GM23338 (cell line): ENCODE measurements at regions not wholly inside any gene's neighbourhood (a gene's known extent, or its start where the extent isn't known, plus 50 kb on each side); places are given as distances from the start of the nearest gene placed in this dataset.

Source experiments
- EZH2 ChIP-seq: fragments of 200-600 bp; sonication (generic); IDR thresholded peaks from one replicate; pipeline ENCODE4 v1.8.0; 2017; ENCODE audit warnings: antibody characterized with exemption, mild to moderate bottlenecking, low read depth; ENCODE audit not compliant: unreplicated experiment
- EZH2phosphoT487 ChIP-seq: fragments of 200-600 bp; sonication (generic); IDR thresholded peaks from one replicate; pipeline ENCODE4 v1.8.1; 2018; ENCODE audit warnings: antibody characterized with exemption; ENCODE audit not compliant: unreplicated experiment
- POLR2AphosphoS5 ChIP-seq: IDR thresholded peaks from 2 replicates; pipeline ENCODE4 v1.6.1; 2016; ENCODE audit warnings: antibody characterized with exemption, low read depth
- ZNF114 ChIP-seq: fragments of 250-450 bp; sonication (Bioruptor Pico); IDR thresholded peaks from 2 replicates; pipeline ENCODE4 v1.5.0; 2020; ENCODE audit warnings: mild to moderate bottlenecking, moderate library complexity
- TF ChIP-seq, protein P1 (sequence below), 2 experiments: fragments of 200-600 bp in 1 of 2; sonication (generic) in 1 of 2; conservative IDR thresholded peaks; 2 replicates each; pipeline versions ENCODE4 v1.5.1 to v1.6.1; 2016 to 2017; ENCODE audit warnings: antibody characterized with exemption in 2 of 2, low read depth in 2 of 2, mild to moderate bottlenecking in 2 of 2, moderate library complexity in 1 of 2
- TF ChIP-seq, protein P2 (sequence below): IDR thresholded peaks from one replicate; pipeline ENCODE4 v1.6.1; 2018; ENCODE audit warnings: antibody characterized with exemption; ENCODE audit not compliant: unreplicated experiment
- TF ChIP-seq, protein P3 (sequence below): fragments of 250-450 bp; sonication (Bioruptor Pico); IDR thresholded peaks from 2 replicates; pipeline ENCODE4 v1.5.0; 2020; ENCODE audit warnings: mild to moderate bottlenecking, moderate library complexity

DNA sequence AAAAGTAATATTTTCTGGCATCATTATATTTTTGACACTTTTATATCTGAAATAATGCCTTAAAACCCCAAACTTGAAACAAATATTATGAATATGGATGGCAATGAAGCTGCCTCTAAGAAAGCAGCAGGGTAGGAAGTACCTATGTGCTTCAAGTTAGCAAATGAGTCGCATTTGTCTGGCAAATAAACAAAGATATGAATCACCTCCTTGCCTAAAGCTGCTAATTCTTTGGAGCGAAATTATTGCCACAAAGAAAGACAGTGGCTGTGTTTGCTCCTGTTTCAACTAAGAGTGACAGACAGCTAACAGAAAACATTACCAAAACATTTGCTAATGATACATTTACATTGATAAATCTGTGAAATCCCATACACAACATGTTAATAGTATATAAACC lies 854.9 kb downstream of the RPS29 start:
- no peak for TF ChIP-seq POLR2AphosphoS5
- TF ChIP-seq, protein P1, sequence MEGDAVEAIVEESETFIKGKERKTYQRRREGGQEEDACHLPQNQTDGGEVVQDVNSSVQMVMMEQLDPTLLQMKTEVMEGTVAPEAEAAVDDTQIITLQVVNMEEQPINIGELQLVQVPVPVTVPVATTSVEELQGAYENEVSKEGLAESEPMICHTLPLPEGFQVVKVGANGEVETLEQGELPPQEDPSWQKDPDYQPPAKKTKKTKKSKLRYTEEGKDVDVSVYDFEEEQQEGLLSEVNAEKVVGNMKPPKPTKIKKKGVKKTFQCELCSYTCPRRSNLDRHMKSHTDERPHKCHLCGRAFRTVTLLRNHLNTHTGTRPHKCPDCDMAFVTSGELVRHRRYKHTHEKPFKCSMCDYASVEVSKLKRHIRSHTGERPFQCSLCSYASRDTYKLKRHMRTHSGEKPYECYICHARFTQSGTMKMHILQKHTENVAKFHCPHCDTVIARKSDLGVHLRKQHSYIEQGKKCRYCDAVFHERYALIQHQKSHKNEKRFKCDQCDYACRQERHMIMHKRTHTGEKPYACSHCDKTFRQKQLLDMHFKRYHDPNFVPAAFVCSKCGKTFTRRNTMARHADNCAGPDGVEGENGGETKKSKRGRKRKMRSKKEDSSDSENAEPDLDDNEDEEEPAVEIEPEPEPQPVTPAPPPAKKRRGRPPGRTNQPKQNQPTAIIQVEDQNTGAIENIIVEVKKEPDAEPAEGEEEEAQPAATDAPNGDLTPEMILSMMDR (conservative IDR thresholded peaks at IDR 0.05; ENCODE audit: low read depth in 2 of 2), result no peak
- TF ChIP-seq EZH2phosphoT487, result no peak
- TF ChIP-seq, protein P2, sequence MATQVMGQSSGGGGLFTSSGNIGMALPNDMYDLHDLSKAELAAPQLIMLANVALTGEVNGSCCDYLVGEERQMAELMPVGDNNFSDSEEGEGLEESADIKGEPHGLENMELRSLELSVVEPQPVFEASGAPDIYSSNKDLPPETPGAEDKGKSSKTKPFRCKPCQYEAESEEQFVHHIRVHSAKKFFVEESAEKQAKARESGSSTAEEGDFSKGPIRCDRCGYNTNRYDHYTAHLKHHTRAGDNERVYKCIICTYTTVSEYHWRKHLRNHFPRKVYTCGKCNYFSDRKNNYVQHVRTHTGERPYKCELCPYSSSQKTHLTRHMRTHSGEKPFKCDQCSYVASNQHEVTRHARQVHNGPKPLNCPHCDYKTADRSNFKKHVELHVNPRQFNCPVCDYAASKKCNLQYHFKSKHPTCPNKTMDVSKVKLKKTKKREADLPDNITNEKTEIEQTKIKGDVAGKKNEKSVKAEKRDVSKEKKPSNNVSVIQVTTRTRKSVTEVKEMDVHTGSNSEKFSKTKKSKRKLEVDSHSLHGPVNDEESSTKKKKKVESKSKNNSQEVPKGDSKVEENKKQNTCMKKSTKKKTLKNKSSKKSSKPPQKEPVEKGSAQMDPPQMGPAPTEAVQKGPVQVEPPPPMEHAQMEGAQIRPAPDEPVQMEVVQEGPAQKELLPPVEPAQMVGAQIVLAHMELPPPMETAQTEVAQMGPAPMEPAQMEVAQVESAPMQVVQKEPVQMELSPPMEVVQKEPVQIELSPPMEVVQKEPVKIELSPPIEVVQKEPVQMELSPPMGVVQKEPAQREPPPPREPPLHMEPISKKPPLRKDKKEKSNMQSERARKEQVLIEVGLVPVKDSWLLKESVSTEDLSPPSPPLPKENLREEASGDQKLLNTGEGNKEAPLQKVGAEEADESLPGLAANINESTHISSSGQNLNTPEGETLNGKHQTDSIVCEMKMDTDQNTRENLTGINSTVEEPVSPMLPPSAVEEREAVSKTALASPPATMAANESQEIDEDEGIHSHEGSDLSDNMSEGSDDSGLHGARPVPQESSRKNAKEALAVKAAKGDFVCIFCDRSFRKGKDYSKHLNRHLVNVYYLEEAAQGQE, result no peak
- no peak for TF ChIP-seq EZH2
- no peak for TF ChIP-seq ZNF114 (CRISPR knock-in tag)
- TF ChIP-seq, protein P3, sequence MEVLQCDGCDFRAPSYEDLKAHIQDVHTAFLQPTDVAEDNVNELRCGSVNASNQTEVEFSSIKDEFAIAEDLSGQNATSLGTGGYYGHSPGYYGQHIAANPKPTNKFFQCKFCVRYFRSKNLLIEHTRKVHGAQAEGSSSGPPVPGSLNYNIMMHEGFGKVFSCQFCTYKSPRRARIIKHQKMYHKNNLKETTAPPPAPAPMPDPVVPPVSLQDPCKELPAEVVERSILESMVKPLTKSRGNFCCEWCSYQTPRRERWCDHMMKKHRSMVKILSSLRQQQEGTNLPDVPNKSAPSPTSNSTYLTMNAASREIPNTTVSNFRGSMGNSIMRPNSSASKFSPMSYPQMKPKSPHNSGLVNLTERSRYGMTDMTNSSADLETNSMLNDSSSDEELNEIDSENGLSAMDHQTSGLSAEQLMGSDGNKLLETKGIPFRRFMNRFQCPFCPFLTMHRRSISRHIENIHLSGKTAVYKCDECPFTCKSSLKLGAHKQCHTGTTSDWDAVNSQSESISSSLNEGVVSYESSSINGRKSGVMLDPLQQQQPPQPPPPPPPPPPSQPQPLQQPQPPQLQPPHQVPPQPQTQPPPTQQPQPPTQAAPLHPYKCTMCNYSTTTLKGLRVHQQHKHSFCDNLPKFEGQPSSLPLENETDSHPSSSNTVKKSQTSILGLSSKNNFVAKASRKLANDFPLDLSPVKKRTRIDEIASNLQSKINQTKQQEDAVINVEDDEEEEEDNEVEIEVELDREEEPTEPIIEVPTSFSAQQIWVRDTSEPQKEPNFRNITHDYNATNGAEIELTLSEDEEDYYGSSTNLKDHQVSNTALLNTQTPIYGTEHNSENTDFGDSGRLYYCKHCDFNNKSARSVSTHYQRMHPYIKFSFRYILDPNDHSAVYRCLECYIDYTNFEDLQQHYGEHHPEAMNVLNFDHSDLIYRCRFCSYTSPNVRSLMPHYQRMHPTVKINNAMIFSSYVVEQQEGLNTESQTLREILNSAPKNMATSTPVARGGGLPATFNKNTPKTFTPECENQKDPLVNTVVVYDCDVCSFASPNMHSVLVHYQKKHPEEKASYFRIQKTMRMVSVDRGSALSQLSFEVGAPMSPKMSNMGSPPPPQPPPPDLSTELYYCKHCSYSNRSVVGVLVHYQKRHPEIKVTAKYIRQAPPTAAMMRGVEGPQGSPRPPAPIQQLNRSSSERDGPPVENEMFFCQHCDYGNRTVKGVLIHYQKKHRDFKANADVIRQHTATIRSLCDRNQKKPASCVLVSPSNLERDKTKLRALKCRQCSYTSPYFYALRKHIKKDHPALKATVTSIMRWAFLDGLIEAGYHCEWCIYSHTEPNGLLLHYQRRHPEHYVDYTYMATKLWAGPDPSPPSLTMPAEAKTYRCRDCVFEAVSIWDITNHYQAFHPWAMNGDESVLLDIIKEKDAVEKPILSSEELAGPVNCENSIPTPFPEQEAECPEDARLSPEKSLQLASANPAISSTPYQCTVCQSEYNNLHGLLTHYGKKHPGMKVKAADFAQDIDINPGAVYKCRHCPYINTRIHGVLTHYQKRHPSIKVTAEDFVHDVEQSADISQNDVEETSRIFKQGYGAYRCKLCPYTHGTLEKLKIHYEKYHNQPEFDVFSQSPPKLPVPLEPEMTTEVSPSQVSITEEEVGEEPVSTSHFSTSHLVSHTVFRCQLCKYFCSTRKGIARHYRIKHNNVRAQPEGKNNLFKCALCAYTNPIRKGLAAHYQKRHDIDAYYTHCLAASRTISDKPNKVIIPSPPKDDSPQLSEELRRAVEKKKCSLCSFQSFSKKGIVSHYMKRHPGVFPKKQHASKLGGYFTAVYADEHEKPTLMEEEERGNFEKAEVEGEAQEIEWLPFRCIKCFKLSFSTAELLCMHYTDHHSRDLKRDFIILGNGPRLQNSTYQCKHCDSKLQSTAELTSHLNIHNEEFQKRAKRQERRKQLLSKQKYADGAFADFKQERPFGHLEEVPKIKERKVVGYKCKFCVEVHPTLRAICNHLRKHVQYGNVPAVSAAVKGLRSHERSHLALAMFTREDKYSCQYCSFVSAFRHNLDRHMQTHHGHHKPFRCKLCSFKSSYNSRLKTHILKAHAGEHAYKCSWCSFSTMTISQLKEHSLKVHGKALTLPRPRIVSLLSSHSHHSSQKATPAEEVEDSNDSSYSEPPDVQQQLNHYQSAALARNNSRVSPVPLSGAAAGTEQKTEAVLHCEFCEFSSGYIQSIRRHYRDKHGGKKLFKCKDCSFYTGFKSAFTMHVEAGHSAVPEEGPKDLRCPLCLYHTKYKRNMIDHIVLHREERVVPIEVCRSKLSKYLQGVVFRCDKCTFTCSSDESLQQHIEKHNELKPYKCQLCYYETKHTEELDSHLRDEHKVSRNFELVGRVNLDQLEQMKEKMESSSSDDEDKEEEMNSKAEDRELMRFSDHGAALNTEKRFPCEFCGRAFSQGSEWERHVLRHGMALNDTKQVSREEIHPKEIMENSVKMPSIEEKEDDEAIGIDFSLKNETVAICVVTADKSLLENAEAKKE (CRISPR knock-in tag), result no peak
